H1 (cell line): ENCODE measurements at regions not wholly inside any gene's neighbourhood (a gene's known extent, or its start where the extent isn't known, plus 50 kb on each side); places are given as distances from the start of the nearest gene placed in this dataset.
A peak's percentile ranks its signal among the peaks of the same experiment; 100 is the strongest.

Source experiments
- CTCF ChIA-PET: fragments of 300-600 bp; sonication (Branson Sonifier 250); formaldehyde crosslinking; loops from one replicate; lab custom pipeline; 2021; ENCODE audit not compliant: partially characterized antibody; lab: Charles Lee
- POLR2A ChIA-PET: fragments of 300-600 bp; sonication (Branson Sonifier 250); formaldehyde crosslinking; loops from one replicate; lab custom pipeline; 2021; ENCODE audit warnings: inconsistent platforms; ENCODE audit not compliant: partially characterized antibody; lab: Charles Lee
- DNase-seq, 2 experiments: peaks; one replicate each; pipeline versions ENCODE4 v3.0.0 to v3.0.0-alpha.2; 2010 to 2022; ENCODE audit warnings: low spot score in 2 of 2, low read depth in 1 of 2, mixed read lengths in 1 of 2
- FAIRE-seq: peaks from 2 replicates; lab custom pipeline; 2011; peaks lifted over from hg19 to GRCh38; lab: Jason Lieb, UNC
- H2AFZ ChIP-seq: 2 replicates; pipeline ENCODE4 v1.8.1; 2012; ENCODE audit warnings: low read length, inconsistent platforms
- H2AK5ac ChIP-seq: 2 replicates; pipeline ENCODE4 v1.6.1; 2013; ENCODE audit warnings: low read depth, low read length
- H2BK120ac ChIP-seq: replicated peaks from 2 replicates; pipeline ENCODE3; 2013; ENCODE audit warnings: low read depth, low read length, inconsistent platforms
- H2BK12ac ChIP-seq: 2 replicates; pipeline ENCODE4 v1.6.1; 2013; ENCODE audit warnings: low read depth, low read length
- H2BK15ac ChIP-seq: 2 replicates; pipeline ENCODE4 v1.6.1; 2013; ENCODE audit warnings: low read length
- H2BK20ac ChIP-seq: 2 replicates; pipeline ENCODE4 v1.6.1; 2013; ENCODE audit warnings: low read length
- H2BK5ac ChIP-seq: 2 replicates; pipeline ENCODE4 v1.6.1; 2013; ENCODE audit warnings: low read depth, low read length
- H3K14ac ChIP-seq: 2 replicates; pipeline ENCODE4 v1.6.1; 2013; ENCODE audit warnings: inconsistent platforms; ENCODE audit not compliant: insufficient read length
- H3K18ac ChIP-seq: 2 replicates; pipeline ENCODE4 v1.6.1; 2013; ENCODE audit warnings: low read length; ENCODE audit errors: extremely low read depth
- H3K23ac ChIP-seq: 2 replicates; pipeline ENCODE4 v1.6.1; 2013; ENCODE audit warnings: inconsistent platforms; ENCODE audit not compliant: insufficient read length
- H3K23me2 ChIP-seq: 2 replicates; pipeline ENCODE4 v1.6.1; 2013; ENCODE audit warnings: low read depth, low read length
- H3K27ac ChIP-seq: 2 replicates; pipeline ENCODE4 v1.6.1; 2011; ENCODE audit warnings: low read depth, low read length, inconsistent platforms
- H3K27me3 ChIP-seq, 4 experiments: replicated peaks in 1 of 4; 1 replicate in 1 of 4; 2 replicates in 3 of 4; pipeline versions ENCODE4 v1.6.1 to v1.8.1; 2011 to 2013; ENCODE audit warnings: low read length in 3 of 4, mild to moderate bottlenecking in 3 of 4, inconsistent platforms in 2 of 4, mixed read lengths in 2 of 4, moderate library complexity in 1 of 4; ENCODE audit not compliant: control insufficient read depth in 3 of 4, insufficient read depth in 3 of 4; ENCODE audit errors: extremely low read depth in 1 of 4
- H3K36me3 ChIP-seq, 4 experiments: 2 replicates each; pipeline versions ENCODE4 v1.6.1 to v1.8.1; 2011 to 2013; ENCODE audit warnings: mild to moderate bottlenecking in 4 of 4, low read length in 3 of 4, moderate library complexity in 2 of 4, control low read depth in 1 of 4, inconsistent platforms in 1 of 4; ENCODE audit not compliant: insufficient read depth in 4 of 4, control insufficient read depth in 2 of 4
- H3K4ac ChIP-seq: replicated peaks from 2 replicates; pipeline ENCODE3; 2013; ENCODE audit warnings: low read length, low read depth, mixed read lengths, inconsistent platforms; ENCODE audit not compliant: insufficient read length
- H3K4me1 ChIP-seq, 4 experiments: replicated peaks in 1 of 4; 1 replicate in 1 of 4; 2 replicates in 3 of 4; pipeline versions ENCODE4 v1.6.1 to v1.8.1; 2011 to 2013; ENCODE audit warnings: low read length in 3 of 4, inconsistent platforms in 2 of 4, mixed read lengths in 1 of 4; ENCODE audit not compliant: insufficient read depth in 4 of 4, control insufficient read depth in 3 of 4
- H3K4me2 ChIP-seq, 2 experiments: 2 replicates each; pipeline versions ENCODE4 v1.6.1 to v1.8.1; 2011 to 2013; ENCODE audit warnings: low read depth in 2 of 2, low read length in 2 of 2, control low read depth in 1 of 2, inconsistent platforms in 1 of 2, mild to moderate bottlenecking in 1 of 2; ENCODE audit not compliant: insufficient read depth in 1 of 2
- H3K4me3 ChIP-seq, 4 experiments: fragments of 200-600, 300-600 bp in 1 of 4; sonication (generic), shearing (Covaris generic), sonication (Bioruptor Twin) in 1 of 4; 2 replicates each; pipeline versions ENCODE4 v1.5.1 to v1.8.1; 2011 to 2016; ENCODE audit warnings: low read length in 4 of 4, low read depth in 3 of 4, control low read depth in 2 of 4, inconsistent platforms in 2 of 4, mild to moderate bottlenecking in 2 of 4, mixed read lengths in 1 of 4, moderate library complexity in 1 of 4; ENCODE audit not compliant: insufficient read depth in 2 of 4; ENCODE audit errors: extremely low read depth in 1 of 4
- H3K56ac ChIP-seq: replicated peaks from 2 replicates; pipeline ENCODE3; 2013; ENCODE audit warnings: low read depth, mild to moderate bottlenecking, mixed read lengths, low read length, inconsistent platforms; ENCODE audit not compliant: insufficient read length
- H3K79me1 ChIP-seq: 2 replicates; pipeline ENCODE4 v1.6.1; 2013; ENCODE audit warnings: low read depth, low read length, control low read depth
- H3K79me2 ChIP-seq, 2 experiments: 2 replicates each; pipeline versions ENCODE4 v1.6.1 to v1.8.1; 2012 to 2013; ENCODE audit warnings: low read length in 2 of 2, mild to moderate bottlenecking in 2 of 2, inconsistent platforms in 1 of 2; ENCODE audit not compliant: insufficient read depth in 2 of 2, control insufficient read depth in 1 of 2
- H3K9ac ChIP-seq, 4 experiments: replicated peaks in 1 of 4; 1 replicate in 1 of 4; 2 replicates in 3 of 4; pipeline versions ENCODE4 v1.6.1 to v1.8.1; 2011 to 2013; ENCODE audit warnings: low read depth in 3 of 4, low read length in 3 of 4, control low read depth in 2 of 4, mild to moderate bottlenecking in 2 of 4, moderate library complexity in 2 of 4, inconsistent platforms in 1 of 4; ENCODE audit errors: extremely low read depth in 1 of 4
- H3K9me3 ChIP-seq, 2 experiments: 2 replicates each; pipeline versions ENCODE4 v1.6.1 to v1.8.1; 2012 to 2013; ENCODE audit warnings: mild to moderate bottlenecking in 2 of 2, moderate library complexity in 2 of 2, control low read depth in 1 of 2, inconsistent platforms in 1 of 2, low read depth in 1 of 2, low read length in 1 of 2, mixed read lengths in 1 of 2; ENCODE audit not compliant: insufficient read depth in 2 of 2
- H4K20me1 ChIP-seq, 2 experiments: replicated peaks in 1 of 2; 2 replicates each; pipeline versions ENCODE3 to v1.8.1; 2011 to 2013; ENCODE audit warnings: inconsistent platforms in 2 of 2, low read length in 2 of 2, mild to moderate bottlenecking in 1 of 2; ENCODE audit not compliant: insufficient read depth in 2 of 2, control insufficient read depth in 1 of 2
- H4K5ac ChIP-seq: 2 replicates; pipeline ENCODE4 v1.6.1; 2013; ENCODE audit warnings: low read length, low read depth, mixed read lengths, inconsistent platforms; ENCODE audit not compliant: insufficient read length
- H4K8ac ChIP-seq: 2 replicates; pipeline ENCODE4 v1.8.0; 2013; ENCODE audit warnings: mild to moderate bottlenecking, moderate library complexity, low read length, inconsistent platforms; ENCODE audit not compliant: insufficient read depth; ENCODE audit errors: extremely low read depth
- H4K91ac ChIP-seq: replicated peaks from 2 replicates; pipeline ENCODE3; 2013; ENCODE audit warnings: low read length, mixed read lengths, inconsistent platforms; ENCODE audit not compliant: insufficient read length
- ASH2L ChIP-seq: fragments of 200-600, 300-600 bp; sonication (generic); IDR thresholded peaks from one replicate; pipeline ENCODE4 v1.7.1; 2017; ENCODE audit warnings: low read length
- HDAC2 ChIP-seq, 2 experiments: fragments of 300-600 bp in 1 of 2; sonication (generic) in 1 of 2; IDR thresholded peaks; 2 replicates each; pipeline ENCODE4 v1.6.1; 2011 to 2012; ENCODE audit warnings: low read depth in 2 of 2, low read length in 2 of 2, mild to moderate bottlenecking in 2 of 2, moderate library complexity in 2 of 2, borderline replicate concordance in 1 of 2, inconsistent platforms in 1 of 2
- JUND ChIP-seq: IDR thresholded peaks from 2 replicates; pipeline ENCODE4 v1.6.1; 2011; ENCODE audit warnings: mild to moderate bottlenecking, improper control_type of control experiment, low read length
- KDM5A ChIP-seq: fragments of 200-600 bp; IDR thresholded peaks from 2 replicates; pipeline ENCODE4 v1.7.1; 2012; ENCODE audit warnings: mild to moderate bottlenecking, low read length, inconsistent platforms, mixed read lengths
- MAX ChIP-seq: IDR thresholded peaks from 2 replicates; pipeline ENCODE4 v1.6.1; 2012; ENCODE audit warnings: inconsistent platforms
- POLR2AphosphoS5 ChIP-seq: IDR thresholded peaks from 2 replicates; pipeline ENCODE4 v1.6.1; 2011; ENCODE audit warnings: low read depth, low read length
- RAD21 ChIP-seq, 2 experiments: IDR thresholded peaks in 1 of 2; conservative IDR thresholded peaks in 1 of 2; 2 replicates each; pipeline ENCODE4 v1.6.1; 2011; ENCODE audit warnings: low read depth in 2 of 2, low read length in 2 of 2, improper control_type of control experiment in 1 of 2, inconsistent platforms in 1 of 2, mild to moderate bottlenecking in 1 of 2, moderate library complexity in 1 of 2
- RBBP5 ChIP-seq: IDR thresholded peaks from 2 replicates; pipeline ENCODE4 v1.7.1; 2012; ENCODE audit warnings: low read depth, mild to moderate bottlenecking, inconsistent platforms, low read length, moderate library complexity, borderline replicate concordance
- RFX5 ChIP-seq: IDR thresholded peaks from 2 replicates; pipeline ENCODE4 v1.6.1; 2011; ENCODE audit warnings: low read depth, low read length, improper control_type of control experiment, borderline replicate concordance
- SP4 ChIP-seq: IDR thresholded peaks from 2 replicates; pipeline ENCODE4 v1.6.1; 2012; ENCODE audit warnings: low read length, inconsistent platforms
- TAF1 ChIP-seq: IDR thresholded peaks from 2 replicates; pipeline ENCODE4 v1.6.1; 2011; ENCODE audit warnings: mild to moderate bottlenecking, low read depth, low read length
- TEAD4 ChIP-seq: IDR thresholded peaks from 2 replicates; pipeline ENCODE4 v1.6.1; 2012; ENCODE audit warnings: low read depth, low read length, inconsistent platforms, mixed read lengths
- WGBS, 2 experiments: shearing (Covaris generic) in 1 of 2; methylation state at CpG; one replicate each; pipeline versions ENCODE4 v1.1.6 to v1.1.7; 2013 to 2015; ENCODE audit warnings: low lambda C conversion rate in 2 of 2, mixed read lengths in 2 of 2, inconsistent platforms in 1 of 2, low coverage in 1 of 2, missing lambda C conversion rate in 1 of 2; ENCODE audit not compliant: insufficient replicate concordance in 2 of 2, insufficient coverage in 1 of 2, insufficient read length in 1 of 2; ENCODE audit errors: extremely low coverage in 1 of 2, missing lambda C conversion rate in 1 of 2; 5-methylcytosine and 5-hydroxymethylcytosine counted together

DNA sequence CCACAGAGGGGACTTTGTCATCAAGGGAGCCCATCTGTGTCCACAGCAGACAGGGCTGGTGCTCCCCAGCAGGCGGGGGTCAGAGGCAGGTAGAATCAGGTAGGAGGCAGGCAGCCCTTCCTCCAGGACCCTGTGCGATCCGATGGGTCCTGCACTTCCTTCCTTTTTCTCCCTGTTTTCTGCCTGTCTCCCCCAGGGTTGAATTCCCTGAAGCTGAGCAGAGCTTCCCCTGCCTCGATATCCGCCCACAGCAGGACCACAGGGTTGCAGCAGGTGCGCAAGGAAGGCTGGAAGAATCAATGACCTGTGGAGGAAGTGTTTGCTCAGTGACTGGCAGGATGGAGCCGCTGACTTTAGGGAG is 69.2 kb downstream of the MRPL36 start:
- no peaks in the 10 kb centered on the region for H4K20me1 ChIP-seq
- DNase-seq = peak in 1 of 2 experiments; percentile 36
- no peak for TF ChIP-seq ASH2L
- TF ChIP-seq TEAD4 = no peak
- TF ChIP-seq JUND = no peak
- TF ChIP-seq MAX = no peak
- no peak for TF ChIP-seq POLR2AphosphoS5
- no peak for TF ChIP-seq RBBP5
- no peak for TF ChIP-seq RAD21 (IDR thresholded peaks at IDR 0.05 in 1 of 2, conservative IDR thresholded peaks at IDR 0.05 in 1 of 2; ENCODE audit: low read depth in 2 of 2, low read length in 2 of 2)
- no peak for TF ChIP-seq KDM5A
- TF ChIP-seq SP4 = no peak
- no peak for TF ChIP-seq RFX5
- no peak for TF ChIP-seq TAF1
- TF ChIP-seq HDAC2 (IDR thresholded peaks at IDR 0.05; ENCODE audit: borderline replicate concordance in 1 of 2, low read depth in 2 of 2, low read length in 2 of 2) = no peak
- no peak overlapping the region for H3K4me3 ChIP-seq
- no peaks in the 10 kb centered on the region for H3K36me3 ChIP-seq
- ChIA-PET POLR2A (no interaction called here), CTCF (interaction anchor here (1.0 to 3.6 kb wide), 2 partner anchors 7 to 12 kb away, joined by 3 to 23 read pairs; no protein-coding TSS in a partner anchor)
- no peak overlapping the region for H3K56ac ChIP-seq
- peaks cover 0 to 9% (median 5%) of the 10 kb centered on the region in 4 experiments; a peak in 6 of 7 replicates for H3K4me1 ChIP-seq
- no peak overlapping the region for H3K4me2 ChIP-seq
- no peak overlapping the region for H2BK15ac ChIP-seq
- H3K23me2 ChIP-seq = no peaks in the 10 kb centered on the region
- no peak overlapping the region for H3K23ac ChIP-seq
- no peak overlapping the region for H3K9ac ChIP-seq
- no peaks in the 10 kb centered on the region for H3K79me2 ChIP-seq
- no peak for FAIRE-seq
- H2BK20ac ChIP-seq = no peak overlapping the region
- WGBS, 2 experiments = 81% methylated on average over 7 of the region's 7 CpGs; no CpG with 5 or more reads in 1 of the 2 experiments
- H2BK12ac ChIP-seq = no peak overlapping the region
- no peak overlapping the region for H4K91ac ChIP-seq
- H3K27ac ChIP-seq = no peak overlapping the region
- no peak overlapping the region for H3K18ac ChIP-seq
- no peaks in the 10 kb centered on the region for H3K79me1 ChIP-seq
- H3K4ac ChIP-seq = no peak overlapping the region
- H4K5ac ChIP-seq = no peak overlapping the region
- no peak overlapping the region for H2BK5ac ChIP-seq
- H3K14ac ChIP-seq = no peak overlapping the region
- H2BK120ac ChIP-seq = no peak overlapping the region
- H3K9me3 ChIP-seq = no peaks in the 10 kb centered on the region
- H2AFZ ChIP-seq = no peak overlapping the region
- H2AK5ac ChIP-seq = no peak overlapping the region
- peaks cover 0 to 9% (median 2%) of the 10 kb centered on the region in 4 experiments; a peak in 2 of 7 replicates for H3K27me3 ChIP-seq
- no peak overlapping the region for H4K8ac ChIP-seq
